GM19240 (cell line): ENCODE measurements at regions not wholly inside any gene's neighbourhood (a gene's known extent, or its start where the extent isn't known, plus 50 kb on each side); places are given as distances from the start of the nearest gene placed in this dataset.

ENCODE experiments used
- DNase-seq: peaks from one replicate; pipeline ENCODE4 v3.0.0; 2011; ENCODE audit warnings: low spot score; ENCODE audit not compliant: insufficient read length

- no peak for DNase-seq
These were observed 189.1 kb upstream of the PELI2 start for GRCh38 chr14:55929136-55929535.

- no peak for DNase-seq
These were observed 188.0 kb upstream of the PELI2 start for GRCh38 chr14:55930016-55930784.

GRCh38 chr14:55936691-55937090 is 181.5 kb upstream of the PELI2 start:
- no peak for DNase-seq

GRCh38 chr14:55938249-55938791 is 179.9 kb upstream of the PELI2 start:
- no peak for DNase-seq

GRCh38 chr14:55942076-55942654 is 176.0 kb upstream of the PELI2 start:
- DNase-seq: no peak

GRCh38 chr14:55942826-55943225 is 175.4 kb upstream of the PELI2 start:
- DNase-seq: no peak

- no peak for DNase-seq
These were observed 173.5 kb upstream of the PELI2 start for GRCh38 chr14:55944757-55945156.

- no peak for DNase-seq
These were observed 172.0 kb upstream of the PELI2 start for GRCh38 chr14:55946231-55946630.

- DNase-seq: no peak
These were observed 169.8 kb upstream of the PELI2 start for GRCh38 chr14:55948399-55948798.

GRCh38 chr14:55949708-55950107 is 168.5 kb upstream of the PELI2 start:
- DNase-seq: no peak

- DNase-seq: no peak
These were observed 168.1 kb upstream of the PELI2 start for GRCh38 chr14:55950135-55950534.

- no peak for DNase-seq
These were observed 166.6 kb upstream of the PELI2 start for GRCh38 chr14:55951341-55952206.

- no peak for DNase-seq
These were observed 164.1 kb upstream of the PELI2 start for GRCh38 chr14:55954108-55954507.

GRCh38 chr14:55955175-55955574 is 163.0 kb upstream of the PELI2 start:
- DNase-seq: no peak

- no peak for DNase-seq
These were observed 160.3 kb upstream of the PELI2 start for GRCh38 chr14:55957950-55958349.

GRCh38 chr14:55963295-55963694 is 154.9 kb upstream of the PELI2 start:
- no peak for DNase-seq

GRCh38 chr14:55964091-55964490 is 154.1 kb upstream of the PELI2 start:
- DNase-seq: no peak

GRCh38 chr14:55964821-55965220 is 153.4 kb upstream of the PELI2 start:
- no peak for DNase-seq

- DNase-seq: no peak
These were observed 152.4 kb upstream of the PELI2 start for GRCh38 chr14:55965851-55966250.

- DNase-seq: no peak
These were observed 149.5 kb upstream of the PELI2 start for GRCh38 chr14:55968741-55969140.

- no peak for DNase-seq
These were observed 144.9 kb upstream of the PELI2 start for GRCh38 chr14:55973285-55973800.
